ENCODE measurements at regions not wholly inside any gene's neighbourhood (a gene's known extent, or its start where the extent isn't known, plus 50 kb on each side); places are given as distances from the start of the nearest gene placed in this dataset.

DNA sequence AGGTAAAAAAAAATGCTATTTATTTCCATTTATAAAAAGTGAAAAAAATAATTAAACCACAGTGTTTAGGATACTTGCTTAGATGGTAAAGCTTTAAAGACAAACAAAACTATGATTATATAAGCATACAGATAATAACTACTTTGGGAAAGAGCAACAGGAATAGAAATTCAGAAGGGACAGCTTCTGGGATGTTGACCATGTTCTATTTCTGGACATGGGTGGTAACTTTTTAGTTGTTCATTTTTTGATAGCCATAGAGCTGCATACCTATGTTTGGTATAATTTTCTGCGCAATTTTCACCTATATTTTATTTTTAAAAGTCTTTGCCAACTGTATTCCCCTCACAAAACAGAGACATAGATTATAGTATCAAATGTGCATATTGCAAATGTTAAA, 572.0 kb upstream of the NR2F2 start (continued):
- no peak for TF ChIP-seq KDM4A (IDR thresholded peaks at IDR 0.05; ENCODE audit: low read depth, low read length, severe bottlenecking)
- TF ChIP-seq, protein P1, sequence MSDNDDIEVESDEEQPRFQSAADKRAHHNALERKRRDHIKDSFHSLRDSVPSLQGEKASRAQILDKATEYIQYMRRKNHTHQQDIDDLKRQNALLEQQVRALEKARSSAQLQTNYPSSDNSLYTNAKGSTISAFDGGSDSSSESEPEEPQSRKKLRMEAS (IDR thresholded peaks at IDR 0.05), result no peak
- TF ChIP-seq, protein P2, sequence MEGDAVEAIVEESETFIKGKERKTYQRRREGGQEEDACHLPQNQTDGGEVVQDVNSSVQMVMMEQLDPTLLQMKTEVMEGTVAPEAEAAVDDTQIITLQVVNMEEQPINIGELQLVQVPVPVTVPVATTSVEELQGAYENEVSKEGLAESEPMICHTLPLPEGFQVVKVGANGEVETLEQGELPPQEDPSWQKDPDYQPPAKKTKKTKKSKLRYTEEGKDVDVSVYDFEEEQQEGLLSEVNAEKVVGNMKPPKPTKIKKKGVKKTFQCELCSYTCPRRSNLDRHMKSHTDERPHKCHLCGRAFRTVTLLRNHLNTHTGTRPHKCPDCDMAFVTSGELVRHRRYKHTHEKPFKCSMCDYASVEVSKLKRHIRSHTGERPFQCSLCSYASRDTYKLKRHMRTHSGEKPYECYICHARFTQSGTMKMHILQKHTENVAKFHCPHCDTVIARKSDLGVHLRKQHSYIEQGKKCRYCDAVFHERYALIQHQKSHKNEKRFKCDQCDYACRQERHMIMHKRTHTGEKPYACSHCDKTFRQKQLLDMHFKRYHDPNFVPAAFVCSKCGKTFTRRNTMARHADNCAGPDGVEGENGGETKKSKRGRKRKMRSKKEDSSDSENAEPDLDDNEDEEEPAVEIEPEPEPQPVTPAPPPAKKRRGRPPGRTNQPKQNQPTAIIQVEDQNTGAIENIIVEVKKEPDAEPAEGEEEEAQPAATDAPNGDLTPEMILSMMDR (IDR thresholded peaks at IDR 0.05; ENCODE audit: control extremely low read depth in 1 of 3, insufficient read depth in 1 of 3, low read depth in 1 of 3, low read length in 3 of 3), result no peak
- TF ChIP-seq, protein P3, sequence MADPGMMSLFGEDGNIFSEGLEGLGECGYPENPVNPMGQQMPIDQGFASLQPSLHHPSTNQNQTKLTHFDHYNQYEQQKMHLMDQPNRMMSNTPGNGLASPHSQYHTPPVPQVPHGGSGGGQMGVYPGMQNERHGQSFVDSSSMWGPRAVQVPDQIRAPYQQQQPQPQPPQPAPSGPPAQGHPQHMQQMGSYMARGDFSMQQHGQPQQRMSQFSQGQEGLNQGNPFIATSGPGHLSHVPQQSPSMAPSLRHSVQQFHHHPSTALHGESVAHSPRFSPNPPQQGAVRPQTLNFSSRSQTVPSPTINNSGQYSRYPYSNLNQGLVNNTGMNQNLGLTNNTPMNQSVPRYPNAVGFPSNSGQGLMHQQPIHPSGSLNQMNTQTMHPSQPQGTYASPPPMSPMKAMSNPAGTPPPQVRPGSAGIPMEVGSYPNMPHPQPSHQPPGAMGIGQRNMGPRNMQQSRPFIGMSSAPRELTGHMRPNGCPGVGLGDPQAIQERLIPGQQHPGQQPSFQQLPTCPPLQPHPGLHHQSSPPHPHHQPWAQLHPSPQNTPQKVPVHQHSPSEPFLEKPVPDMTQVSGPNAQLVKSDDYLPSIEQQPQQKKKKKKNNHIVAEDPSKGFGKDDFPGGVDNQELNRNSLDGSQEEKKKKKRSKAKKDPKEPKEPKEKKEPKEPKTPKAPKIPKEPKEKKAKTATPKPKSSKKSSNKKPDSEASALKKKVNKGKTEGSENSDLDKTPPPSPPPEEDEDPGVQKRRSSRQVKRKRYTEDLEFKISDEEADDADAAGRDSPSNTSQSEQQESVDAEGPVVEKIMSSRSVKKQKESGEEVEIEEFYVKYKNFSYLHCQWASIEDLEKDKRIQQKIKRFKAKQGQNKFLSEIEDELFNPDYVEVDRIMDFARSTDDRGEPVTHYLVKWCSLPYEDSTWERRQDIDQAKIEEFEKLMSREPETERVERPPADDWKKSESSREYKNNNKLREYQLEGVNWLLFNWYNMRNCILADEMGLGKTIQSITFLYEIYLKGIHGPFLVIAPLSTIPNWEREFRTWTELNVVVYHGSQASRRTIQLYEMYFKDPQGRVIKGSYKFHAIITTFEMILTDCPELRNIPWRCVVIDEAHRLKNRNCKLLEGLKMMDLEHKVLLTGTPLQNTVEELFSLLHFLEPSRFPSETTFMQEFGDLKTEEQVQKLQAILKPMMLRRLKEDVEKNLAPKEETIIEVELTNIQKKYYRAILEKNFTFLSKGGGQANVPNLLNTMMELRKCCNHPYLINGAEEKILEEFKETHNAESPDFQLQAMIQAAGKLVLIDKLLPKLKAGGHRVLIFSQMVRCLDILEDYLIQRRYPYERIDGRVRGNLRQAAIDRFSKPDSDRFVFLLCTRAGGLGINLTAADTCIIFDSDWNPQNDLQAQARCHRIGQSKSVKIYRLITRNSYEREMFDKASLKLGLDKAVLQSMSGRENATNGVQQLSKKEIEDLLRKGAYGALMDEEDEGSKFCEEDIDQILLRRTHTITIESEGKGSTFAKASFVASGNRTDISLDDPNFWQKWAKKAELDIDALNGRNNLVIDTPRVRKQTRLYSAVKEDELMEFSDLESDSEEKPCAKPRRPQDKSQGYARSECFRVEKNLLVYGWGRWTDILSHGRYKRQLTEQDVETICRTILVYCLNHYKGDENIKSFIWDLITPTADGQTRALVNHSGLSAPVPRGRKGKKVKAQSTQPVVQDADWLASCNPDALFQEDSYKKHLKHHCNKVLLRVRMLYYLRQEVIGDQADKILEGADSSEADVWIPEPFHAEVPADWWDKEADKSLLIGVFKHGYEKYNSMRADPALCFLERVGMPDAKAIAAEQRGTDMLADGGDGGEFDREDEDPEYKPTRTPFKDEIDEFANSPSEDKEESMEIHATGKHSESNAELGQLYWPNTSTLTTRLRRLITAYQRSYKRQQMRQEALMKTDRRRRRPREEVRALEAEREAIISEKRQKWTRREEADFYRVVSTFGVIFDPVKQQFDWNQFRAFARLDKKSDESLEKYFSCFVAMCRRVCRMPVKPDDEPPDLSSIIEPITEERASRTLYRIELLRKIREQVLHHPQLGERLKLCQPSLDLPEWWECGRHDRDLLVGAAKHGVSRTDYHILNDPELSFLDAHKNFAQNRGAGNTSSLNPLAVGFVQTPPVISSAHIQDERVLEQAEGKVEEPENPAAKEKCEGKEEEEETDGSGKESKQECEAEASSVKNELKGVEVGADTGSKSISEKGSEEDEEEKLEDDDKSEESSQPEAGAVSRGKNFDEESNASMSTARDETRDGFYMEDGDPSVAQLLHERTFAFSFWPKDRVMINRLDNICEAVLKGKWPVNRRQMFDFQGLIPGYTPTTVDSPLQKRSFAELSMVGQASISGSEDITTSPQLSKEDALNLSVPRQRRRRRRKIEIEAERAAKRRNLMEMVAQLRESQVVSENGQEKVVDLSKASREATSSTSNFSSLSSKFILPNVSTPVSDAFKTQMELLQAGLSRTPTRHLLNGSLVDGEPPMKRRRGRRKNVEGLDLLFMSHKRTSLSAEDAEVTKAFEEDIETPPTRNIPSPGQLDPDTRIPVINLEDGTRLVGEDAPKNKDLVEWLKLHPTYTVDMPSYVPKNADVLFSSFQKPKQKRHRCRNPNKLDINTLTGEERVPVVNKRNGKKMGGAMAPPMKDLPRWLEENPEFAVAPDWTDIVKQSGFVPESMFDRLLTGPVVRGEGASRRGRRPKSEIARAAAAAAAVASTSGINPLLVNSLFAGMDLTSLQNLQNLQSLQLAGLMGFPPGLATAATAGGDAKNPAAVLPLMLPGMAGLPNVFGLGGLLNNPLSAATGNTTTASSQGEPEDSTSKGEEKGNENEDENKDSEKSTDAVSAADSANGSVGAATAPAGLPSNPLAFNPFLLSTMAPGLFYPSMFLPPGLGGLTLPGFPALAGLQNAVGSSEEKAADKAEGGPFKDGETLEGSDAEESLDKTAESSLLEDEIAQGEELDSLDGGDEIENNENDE (IDR thresholded peaks at IDR 0.05; ENCODE audit: insufficient replicate concordance, low read length), result no peak
- TF ChIP-seq CREB1 (IDR thresholded peaks at IDR 0.05), result no peak

Measured in H1 (cell line).